Colonic mucosa (tissue), 4 donors: ENCODE measurements at regions not wholly inside any gene's neighbourhood (a gene's known extent, or its start where the extent isn't known, plus 50 kb on each side); places are given as distances from the start of the nearest gene placed in this dataset.

Experiments
- DNase-seq: peaks from one replicate; pipeline ENCODE4 v3.0.0-alpha.2; 2020
- H3K27ac ChIP-seq: fragments of 200-600 bp; one replicate; pipeline ENCODE4 v1.8.0; 2021
- H3K27me3 ChIP-seq: fragments of 200-600 bp; one replicate; pipeline ENCODE4 v1.8.0; 2021
- H3K36me3 ChIP-seq: fragments of 200-600 bp; one replicate; pipeline ENCODE4 v1.8.0; 2021
- H3K4me1 ChIP-seq: fragments of 200-600 bp; one replicate; pipeline ENCODE4 v1.8.0; 2021; ENCODE audit warnings: mild to moderate bottlenecking
- H3K4me3 ChIP-seq: fragments of 200-600 bp; one replicate; pipeline ENCODE4 v1.8.0; 2021
- H3K9ac ChIP-seq, 2 donors: one replicate each; pipeline ENCODE4 v1.7.0; 2013; ENCODE audit warnings: control low read depth in 2 of 2, low read depth in 2 of 2, low read length in 2 of 2
- H3K9me3 ChIP-seq: fragments of 200-600 bp; one replicate; pipeline ENCODE4 v1.8.0; 2021
- CTCF ChIP-seq: fragments of 200-600 bp; IDR thresholded peaks from one replicate; pipeline ENCODE4 v1.8.0; 2022; ENCODE audit warnings: antibody characterized with exemption, mild to moderate bottlenecking
- intact Hi-C: fragments of 100-400 bp; cut with DNase I; formaldehyde crosslinking; loops from one replicate; pipeline ENCODE4 v1.14.1; 2022
- donor health status: healthy.
- donor health status: DM: no; HTN: no; CAD: no.
- donor health status: DM: no; HTN: no; CAD: no.

- Histone ChIP-seq H3K27ac (no peak overlapping the region), H3K9me3 (no peaks in the 10 kb centered on the region), H3K36me3 (no peaks in the 10 kb centered on the region), H3K27me3 (no peaks in the 10 kb centered on the region), H3K4me1 (no peaks in the 10 kb centered on the region), H3K4me3 (no peak overlapping the region), H3K9ac (no peak overlapping the region)
- peak; percentile 41 for TF ChIP-seq CTCF
- intact Hi-C loops = no loop called here
- DNase-seq = peak; percentile 31
These were observed 744.7 kb downstream of the EPHA3 start for GRCh38 chr3:89851974-89852621.

- H3K27me3 ChIP-seq = no peaks in the 10 kb centered on the region
- H3K9me3 ChIP-seq = no peaks in the 10 kb centered on the region
- DNase-seq = no peak
- H3K36me3 ChIP-seq = no peaks in the 10 kb centered on the region
- intact Hi-C loops = no loop called here
- H3K4me1 ChIP-seq = no peaks in the 10 kb centered on the region
- no peak overlapping the region for H3K27ac ChIP-seq
- no peak overlapping the region for H3K9ac ChIP-seq
- no peak overlapping the region for H3K4me3 ChIP-seq
- no peak for TF ChIP-seq CTCF
These were observed 752.3 kb downstream of the EPHA3 start for GRCh38 chr3:89859757-89860156.

DNA sequence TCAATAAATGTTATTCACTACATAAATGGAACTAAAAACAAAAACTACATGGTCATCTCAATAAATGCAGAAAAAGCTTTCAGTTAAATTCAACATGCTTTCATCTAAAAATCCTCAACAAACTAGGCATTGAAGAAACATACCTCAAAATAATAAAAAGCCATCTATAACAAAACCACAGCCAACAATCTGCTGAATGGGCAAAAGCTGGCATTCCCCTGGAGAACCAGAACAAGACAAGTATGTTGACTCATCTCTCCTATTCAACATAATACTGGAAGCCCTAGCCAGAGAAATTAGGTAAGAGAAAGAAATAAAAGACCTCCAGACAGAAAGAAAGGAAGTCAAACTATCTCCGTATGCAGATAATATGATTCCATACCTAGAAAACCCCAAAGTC, 759.9 kb downstream of the EPHA3 start:
- Histone ChIP-seq H3K4me1 (no peaks in the 10 kb centered on the region), H3K9me3 (no peaks in the 10 kb centered on the region), H3K36me3 (no peaks in the 10 kb centered on the region), H3K9ac (no peak overlapping the region), H3K27ac (no peak overlapping the region), H3K27me3 (no peaks in the 10 kb centered on the region), H3K4me3 (no peak overlapping the region)
- TF ChIP-seq CTCF = no peak
- no peak for DNase-seq
- intact Hi-C loops = no loop called here

DNA sequence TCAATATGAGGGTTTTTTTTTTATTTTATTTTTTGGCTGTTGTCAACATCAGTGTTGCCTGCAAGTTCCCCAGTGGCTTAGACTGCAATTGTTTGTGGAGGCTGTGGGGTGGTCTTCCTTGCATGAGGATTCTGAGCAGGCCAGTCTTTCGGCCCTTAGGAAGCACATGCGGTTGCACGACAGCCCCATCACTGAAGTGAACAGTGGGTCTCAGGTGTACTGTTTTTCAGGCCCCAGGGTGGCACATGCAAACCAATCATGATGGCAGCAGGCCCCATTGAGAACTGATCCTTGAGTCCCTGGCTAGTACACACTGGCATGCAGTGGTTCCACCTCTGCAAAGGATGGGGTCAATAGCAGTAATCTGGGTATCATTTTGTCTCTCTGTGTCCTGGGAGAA, 768.7 kb downstream of the EPHA3 start:
- H3K36me3 ChIP-seq = no peaks in the 10 kb centered on the region
- H3K27ac ChIP-seq = no peak overlapping the region
- H3K9ac ChIP-seq = no peak overlapping the region
- intact Hi-C loops = no loop called here
- DNase-seq = no peak
- no peaks in the 10 kb centered on the region for H3K4me1 ChIP-seq
- no peaks in the 10 kb centered on the region for H3K27me3 ChIP-seq
- H3K4me3 ChIP-seq = no peak overlapping the region
- H3K9me3 ChIP-seq = no peaks in the 10 kb centered on the region
- TF ChIP-seq CTCF = no peak

DNA sequence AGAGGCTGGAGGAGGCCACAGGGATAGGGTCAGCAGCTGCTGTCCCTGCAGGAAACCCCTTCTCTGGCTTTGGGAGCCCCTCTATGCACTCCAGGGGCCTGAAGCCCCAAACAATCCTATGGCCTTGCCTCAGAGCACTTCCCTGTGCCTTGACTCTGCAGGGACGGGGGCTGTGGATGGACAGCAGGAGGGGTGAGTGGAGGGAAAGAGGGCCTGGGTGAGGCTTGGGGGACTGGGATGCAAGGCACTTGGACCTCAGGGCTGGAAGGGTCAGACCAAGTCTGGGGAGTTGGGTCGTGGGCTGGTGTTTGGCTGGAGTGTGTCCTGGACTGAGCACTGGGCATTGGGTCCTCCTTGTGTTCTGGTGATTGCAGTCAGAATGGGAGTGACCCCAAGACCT, 769.8 kb downstream of the EPHA3 start:
- intact Hi-C loops = no loop called here
- DNase-seq = no peak
- no peak overlapping the region for H3K9ac ChIP-seq
- H3K4me3 ChIP-seq = no peak overlapping the region
- no peaks in the 10 kb centered on the region for H3K36me3 ChIP-seq
- no peaks in the 10 kb centered on the region for H3K27me3 ChIP-seq
- no peaks in the 10 kb centered on the region for H3K9me3 ChIP-seq
- H3K4me1 ChIP-seq = no peaks in the 10 kb centered on the region
- no peak overlapping the region for H3K27ac ChIP-seq
- no peak for TF ChIP-seq CTCF
